OCI-LY1 (cell line): ENCODE measurements at regions not wholly inside any gene's neighbourhood (a gene's known extent, or its start where the extent isn't known, plus 50 kb on each side); places are given as distances from the start of the nearest gene placed in this dataset.

Experiments
- CTCF ChIP-seq: fragments of 200-600 bp; sonication (generic), shearing (Covaris generic); IDR thresholded peaks from 2 replicates; pipeline ENCODE4 v1.5.1; 2017; ENCODE audit warnings: mild to moderate bottlenecking, antibody characterized with exemption, low read length, moderate library complexity, mixed read lengths
- EZH2 ChIP-seq: fragments of 200-600 bp; sonication (generic), shearing (Covaris generic); IDR thresholded peaks from 2 replicates; pipeline ENCODE4 v1.8.0; 2017; ENCODE audit warnings: borderline replicate concordance, mixed run types, mild to moderate bottlenecking, antibody characterized with exemption, low read length, moderate library complexity, mixed read lengths

GRCh38 chr14:85764822-85765221 is 234.9 kb downstream of the FLRT2 start:
- no peak for TF ChIP-seq CTCF
- TF ChIP-seq EZH2: no peak
